PC-9 (cell line): ENCODE measurements at regions not wholly inside any gene's neighbourhood (a gene's known extent, or its start where the extent isn't known, plus 50 kb on each side); places are given as distances from the start of the nearest gene placed in this dataset.

ENCODE experiments used
- CTCF ChIP-seq: fragments of 200-600 bp; sonication (generic); conservative IDR thresholded peaks from 2 replicates; pipeline ENCODE4 v1.6.1; 2017; ENCODE audit warnings: mixed run types, antibody characterized with exemption, mild to moderate bottlenecking, moderate library complexity
- EZH2 ChIP-seq: fragments of 200-600 bp; sonication (generic); IDR thresholded peaks from 2 replicates; pipeline ENCODE4 v1.8.0; 2017; ENCODE audit warnings: antibody characterized with exemption, low read depth

GRCh38 chr5:89998519-89999305 lies 410.8 kb downstream of the CETN3 start:
- no peak for TF ChIP-seq CTCF
- no peak for TF ChIP-seq EZH2
